Thymus (tissue), 11 donors: ENCODE measurements at regions not wholly inside any gene's neighbourhood (a gene's known extent, or its start where the extent isn't known, plus 50 kb on each side); places are given as distances from the start of the nearest gene placed in this dataset.
"Not testable (repeated sequence)": the region's sequence is repeated elsewhere in the genome, so short reads cannot be mapped to it uniquely, and the experiment has no call there.

ENCODE experiments used
- DNase-seq, 9 donors: peaks; one replicate each; pipeline ENCODE4 v3.0.0-alpha.2; 2013; ENCODE audit warnings: low spot score in 9 of 9, low read depth in 6 of 9, missing footprints in 1 of 9
- H3K27ac ChIP-seq, 2 donors: one replicate each; pipeline ENCODE4 v1.5.1; 2013; ENCODE audit warnings: control low read depth in 1 of 2, low read depth in 1 of 2, low read length in 1 of 2, mild to moderate bottlenecking in 1 of 2, moderate library complexity in 1 of 2
- H3K27me3 ChIP-seq, 2 donors: one replicate each; pipeline ENCODE4 v1.5.1; 2013; ENCODE audit warnings: low read length in 1 of 2; ENCODE audit not compliant: control insufficient read depth in 2 of 2, insufficient read depth in 1 of 2
- H3K36me3 ChIP-seq, 2 donors: one replicate each; pipeline ENCODE4 v1.5.1; 2013; ENCODE audit warnings: low read length in 1 of 2, mild to moderate bottlenecking in 1 of 2, moderate library complexity in 1 of 2; ENCODE audit not compliant: control insufficient read depth in 2 of 2, insufficient read depth in 2 of 2
- H3K4me1 ChIP-seq, 2 donors: one replicate each; pipeline ENCODE4 v1.5.1; 2013; ENCODE audit warnings: low read length in 2 of 2; ENCODE audit not compliant: control insufficient read depth in 2 of 2, insufficient read depth in 2 of 2
- H3K4me3 ChIP-seq, 2 donors: one replicate each; pipeline ENCODE4 v1.5.1; 2013; ENCODE audit warnings: low read length in 2 of 2, control low read depth in 1 of 2, mild to moderate bottlenecking in 1 of 2
- H3K9me3 ChIP-seq, 2 donors: one replicate each; pipeline ENCODE4 v1.5.1; 2013; ENCODE audit warnings: low read length in 1 of 2, mild to moderate bottlenecking in 1 of 2; ENCODE audit not compliant: control insufficient read depth in 2 of 2, insufficient read depth in 1 of 2
- WGBS: extraction: QIAGEN DNeasy Blood & Tissue Kit; methylation state at CpG from one replicate; pipeline ENCODE4 v1.1.7; 2013; 5-methylcytosine and 5-hydroxymethylcytosine counted together
- donor health status: healthy.

- Histone ChIP-seq H3K27ac (no peak overlapping the region), H3K4me1 (no peaks in the 10 kb centered on the region), H3K27me3 (no peaks in the 10 kb centered on the region), H3K4me3 (no peak overlapping the region), H3K36me3 (no peaks in the 10 kb centered on the region), H3K9me3 (no peaks in the 10 kb centered on the region)
- 92% methylated on average over 3 of the region's 3 CpGs for WGBS
- DNase-seq: no peak
Observed at GRCh38 chr4:137892134-137892533, 350.0 kb downstream of the SLC7A11 start.

GRCh38 chr4:137890812-137891211 lies 351.3 kb downstream of the SLC7A11 start:
- H3K36me3 ChIP-seq: no peaks in the 10 kb centered on the region
- no peaks in the 10 kb centered on the region for H3K4me1 ChIP-seq
- no peak overlapping the region for H3K27ac ChIP-seq
- H3K9me3 ChIP-seq: no peaks in the 10 kb centered on the region
- no peak overlapping the region for H3K4me3 ChIP-seq
- DNase-seq: no peak
- no peaks in the 10 kb centered on the region for H3K27me3 ChIP-seq
- WGBS: 95% methylated on average over 2 of the region's 2 CpGs

GRCh38 chr4:137881641-137882040 lies 349.3 kb upstream of the PCDH18 start:
- Histone ChIP-seq H3K4me3 (no peak overlapping the region), H3K4me1 (no peaks in the 10 kb centered on the region), H3K9me3 (no peaks in the 10 kb centered on the region), H3K27ac (no peak overlapping the region), H3K36me3 (no peaks in the 10 kb centered on the region), H3K27me3 (no peaks in the 10 kb centered on the region)
- no peak for DNase-seq
- WGBS: 92% methylated on average over 4 of the region's 4 CpGs

GRCh38 chr4:137868067-137868466 lies 335.8 kb upstream of the PCDH18 start:
- not testable (repeated sequence) for H3K4me1 ChIP-seq
- WGBS: 98% methylated on average over 2 of the region's 3 CpGs

GRCh38 chr4:137866671-137867070 lies 334.4 kb upstream of the PCDH18 start:
- H3K4me3 ChIP-seq: no peak overlapping the region
- H3K36me3 ChIP-seq: no peaks in the 10 kb centered on the region
- H3K9me3 ChIP-seq: no peaks in the 10 kb centered on the region
- 95% methylated on average over 3 of the region's 3 CpGs for WGBS
- no peaks in the 10 kb centered on the region for H3K4me1 ChIP-seq
- no peak for DNase-seq
- H3K27me3 ChIP-seq: no peaks in the 10 kb centered on the region
- no peak overlapping the region for H3K27ac ChIP-seq

More at GRCh38 chr4:137868067-137868466, 335.8 kb upstream of the PCDH18 start:
- H3K9me3 ChIP-seq, H3K27me3 ChIP-seq, H3K4me3 ChIP-seq, H3K27ac ChIP-seq, DNase-seq, H3K36me3 ChIP-seq: not testable (repeated sequence)

- DNase-seq: no peak
- H3K4me3 ChIP-seq: no peak overlapping the region
- H3K9me3 ChIP-seq: no peaks in the 10 kb centered on the region
- H3K36me3 ChIP-seq: no peaks in the 10 kb centered on the region
- no peak overlapping the region for H3K27ac ChIP-seq
- H3K27me3 ChIP-seq: no peaks in the 10 kb centered on the region
- H3K4me1 ChIP-seq: no peaks in the 10 kb centered on the region
Observed at GRCh38 chr4:137861682-137862081, 329.4 kb upstream of the PCDH18 start.

GRCh38 chr4:137853424-137853823 lies 321.1 kb upstream of the PCDH18 start:
- WGBS: 96% methylated on average over 29 of the region's 29 CpGs
- peaks cover 0 to 4% of the 10 kb centered on the region in 2 donors for H3K9me3 ChIP-seq
- no peaks in the 10 kb centered on the region for H3K36me3 ChIP-seq
- H3K4me3 ChIP-seq: no peak overlapping the region
- DNase-seq: no peak
- no peak overlapping the region for H3K27ac ChIP-seq
- H3K4me1 ChIP-seq: no peaks in the 10 kb centered on the region
- no peaks in the 10 kb centered on the region for H3K27me3 ChIP-seq

- Histone ChIP-seq H3K36me3 (no peaks in the 10 kb centered on the region), H3K4me3 (no peak overlapping the region), H3K9me3 (peaks cover 0 to 4% of the 10 kb centered on the region in 2 donors), H3K4me1 (no peaks in the 10 kb centered on the region), H3K27me3 (no peaks in the 10 kb centered on the region), H3K27ac (no peak overlapping the region)
- 95% methylated on average over 2 of the region's 2 CpGs for WGBS
- DNase-seq: no peak
Observed at GRCh38 chr4:137852326-137852725, 320.0 kb upstream of the PCDH18 start.

- DNase-seq: no peak
- H3K27me3 ChIP-seq: no peaks in the 10 kb centered on the region
- no peak overlapping the region for H3K4me3 ChIP-seq
- no peak overlapping the region for H3K27ac ChIP-seq
- H3K9me3 ChIP-seq: peaks cover 0 to 4% of the 10 kb centered on the region in 2 donors
- WGBS: 78% methylated on average over 2 of the region's 2 CpGs
- no peaks in the 10 kb centered on the region for H3K36me3 ChIP-seq
- H3K4me1 ChIP-seq: no peaks in the 10 kb centered on the region
Observed at GRCh38 chr4:137851435-137851834, 319.1 kb upstream of the PCDH18 start.

GRCh38 chr4:137827945-137828344 lies 295.7 kb upstream of the PCDH18 start:
- not testable (repeated sequence) for H3K27me3 ChIP-seq, H3K27ac ChIP-seq, H3K36me3 ChIP-seq, H3K4me1 ChIP-seq, H3K4me3 ChIP-seq, H3K9me3 ChIP-seq, DNase-seq
